Karpas-422 (cell line): ENCODE measurements at regions not wholly inside any gene's neighbourhood (a gene's known extent, or its start where the extent isn't known, plus 50 kb on each side); places are given as distances from the start of the nearest gene placed in this dataset.

Experiments used
- DNase-seq: peaks from one replicate; pipeline ENCODE4 v3.0.0-alpha.2; 2015
- H2AFZ ChIP-seq: fragments of 200-600 bp; sonication (generic); 2 replicates; pipeline ENCODE4 v1.6.1; 2014; ENCODE audit warnings: antibody characterized with exemption, low read length, mixed read lengths
- H3K27ac ChIP-seq: fragments of 200-600 bp; sonication (generic); 2 replicates; pipeline ENCODE4 v1.5.1; 2014; ENCODE audit warnings: mild to moderate bottlenecking, low read length, moderate library complexity
- H3K27me3 ChIP-seq: fragments of 200-600 bp; sonication (generic); 2 replicates; pipeline ENCODE4 v1.6.1; 2014; ENCODE audit warnings: low read length, mixed read lengths
- H3K36me3 ChIP-seq: fragments of 200-600 bp; sonication (generic); 2 replicates; pipeline ENCODE4 v1.6.1; 2014; ENCODE audit warnings: low read length, mixed read lengths; ENCODE audit not compliant: insufficient read depth
- H3K4me1 ChIP-seq: fragments of 200-600 bp; sonication (generic); 2 replicates; pipeline ENCODE4 v1.6.1; 2014; ENCODE audit warnings: mild to moderate bottlenecking, low read length, mixed read lengths
- H3K4me2 ChIP-seq: fragments of 200-600 bp; sonication (generic); 2 replicates; pipeline ENCODE4 v1.6.1; 2014; ENCODE audit warnings: low read length, low read depth, mild to moderate bottlenecking; ENCODE audit not compliant: poor library complexity, severe bottlenecking
- H3K4me3 ChIP-seq: fragments of 200-600 bp; sonication (generic); 2 replicates; pipeline ENCODE4 v1.5.1; 2014; ENCODE audit warnings: mild to moderate bottlenecking, antibody characterized with exemption, low read length, mixed read lengths
- H3K79me2 ChIP-seq: fragments of 200-600 bp; sonication (generic); 2 replicates; pipeline ENCODE4 v1.6.1; 2014; ENCODE audit warnings: mild to moderate bottlenecking, low read length, mixed read lengths
- H3K9ac ChIP-seq: fragments of 200-600 bp; sonication (generic); 2 replicates; pipeline ENCODE4 v1.6.0; 2014; ENCODE audit warnings: low read length
- H3K9me2 ChIP-seq: fragments of 200-600 bp; sonication (generic), shearing (Covaris generic); replicated peaks from 2 replicates; pipeline ENCODE4 v1.6.0; 2014; ENCODE audit warnings: mild to moderate bottlenecking, low read length, moderate library complexity; ENCODE audit not compliant: insufficient read depth
- H3K9me3 ChIP-seq: fragments of 300-700, 200-600 bp; sonication (generic); 2 replicates; pipeline ENCODE4 v1.6.1; 2014; ENCODE audit warnings: low read length, mixed read lengths
- H4K20me1 ChIP-seq: fragments of 200-600 bp; sonication (generic); 2 replicates; pipeline ENCODE4 v1.6.1; 2014; ENCODE audit warnings: mild to moderate bottlenecking, antibody characterized with exemption, low read length, low read depth; ENCODE audit not compliant: insufficient read depth

- DNase-seq, result no peak
- Histone ChIP-seq H3K4me2 (no peak overlapping the region), H3K36me3 (no peaks in the 10 kb centered on the region), H3K9ac (no peak overlapping the region), H3K79me2 (no peaks in the 10 kb centered on the region), H3K9me2 (no peaks in the 10 kb centered on the region), H3K27me3 (no peaks in the 10 kb centered on the region), H3K4me1 (no peaks in the 10 kb centered on the region), H4K20me1 (no peaks in the 10 kb centered on the region), H3K4me3 (no peak overlapping the region), H3K9me3 (no peaks in the 10 kb centered on the region), H3K27ac (no peak overlapping the region), H2AFZ (no peak overlapping the region)
These were observed 290.4 kb upstream of the POU3F1 start for GRCh38 chr1:38336961-38337360.

- Histone ChIP-seq H3K4me1 (no peaks in the 10 kb centered on the region), H3K36me3 (no peaks in the 10 kb centered on the region), H3K27me3 (no peaks in the 10 kb centered on the region), H3K4me2 (no peak overlapping the region), H3K9ac (no peak overlapping the region), H3K79me2 (no peaks in the 10 kb centered on the region), H3K9me2 (no peaks in the 10 kb centered on the region), H3K9me3 (no peaks in the 10 kb centered on the region), H4K20me1 (no peaks in the 10 kb centered on the region), H3K4me3 (no peak overlapping the region), H3K27ac (no peak overlapping the region), H2AFZ (no peak overlapping the region)
- DNase-seq, result no peak
These were observed 289.8 kb upstream of the POU3F1 start for GRCh38 chr1:38336301-38336923.

- Histone ChIP-seq H3K27ac (no peak overlapping the region), H4K20me1 (no peaks in the 10 kb centered on the region), H3K27me3 (no peaks in the 10 kb centered on the region), H3K9ac (no peak overlapping the region), H3K9me2 (no peaks in the 10 kb centered on the region), H2AFZ (no peak overlapping the region), H3K4me3 (no peak overlapping the region), H3K4me1 (no peaks in the 10 kb centered on the region), H3K9me3 (no peaks in the 10 kb centered on the region), H3K4me2 (no peak overlapping the region), H3K36me3 (no peaks in the 10 kb centered on the region), H3K79me2 (no peaks in the 10 kb centered on the region)
- no peak for DNase-seq
These were observed 288.5 kb upstream of the POU3F1 start for GRCh38 chr1:38334930-38335592.

- Histone ChIP-seq H3K9me2 (no peaks in the 10 kb centered on the region), H3K4me2 (no peak overlapping the region)
These were observed 286.2 kb upstream of the POU3F1 start for GRCh38 chr1:38332649-38333310.

GRCh38 chr1:38331496-38332210, 285.1 kb upstream of the POU3F1 start:
- Histone ChIP-seq H3K4me3 (no peak overlapping the region), H3K9ac (no peak overlapping the region), H3K4me2 (no peak overlapping the region), H3K79me2 (no peaks in the 10 kb centered on the region), H3K9me3 (no peaks in the 10 kb centered on the region), H2AFZ (no peak overlapping the region), H3K27me3 (no peaks in the 10 kb centered on the region), H3K4me1 (no peaks in the 10 kb centered on the region), H3K9me2 (no peaks in the 10 kb centered on the region), H3K27ac (no peak overlapping the region), H4K20me1 (no peaks in the 10 kb centered on the region), H3K36me3 (no peaks in the 10 kb centered on the region)
- DNase-seq, result no peak

More at GRCh38 chr1:38332649-38333310, 286.2 kb upstream of the POU3F1 start:
- no peaks in the 10 kb centered on the region for H3K27me3 ChIP-seq
- DNase-seq, result no peak
- no peaks in the 10 kb centered on the region for H3K4me1 ChIP-seq
- no peaks in the 10 kb centered on the region for H3K9me3 ChIP-seq
- no peak overlapping the region for H3K4me3 ChIP-seq
- no peaks in the 10 kb centered on the region for H4K20me1 ChIP-seq
- no peaks in the 10 kb centered on the region for H3K79me2 ChIP-seq
- H3K27ac ChIP-seq, result no peak overlapping the region
- no peaks in the 10 kb centered on the region for H3K36me3 ChIP-seq
- no peak overlapping the region for H2AFZ ChIP-seq
- H3K9ac ChIP-seq, result no peak overlapping the region

GRCh38 chr1:38330799-38331198, 284.2 kb upstream of the POU3F1 start:
- H3K27ac ChIP-seq, result no peak overlapping the region
- no peaks in the 10 kb centered on the region for H3K4me1 ChIP-seq
- H3K9me2 ChIP-seq, result no peaks in the 10 kb centered on the region
- no peak overlapping the region for H3K4me2 ChIP-seq
- DNase-seq, result no peak
- H3K9ac ChIP-seq, result no peak overlapping the region
- no peaks in the 10 kb centered on the region for H3K27me3 ChIP-seq
- H3K36me3 ChIP-seq, result no peaks in the 10 kb centered on the region
- H3K79me2 ChIP-seq, result no peaks in the 10 kb centered on the region
- no peak overlapping the region for H2AFZ ChIP-seq
- H3K4me3 ChIP-seq, result no peak overlapping the region
- no peaks in the 10 kb centered on the region for H3K9me3 ChIP-seq
- H4K20me1 ChIP-seq, result no peaks in the 10 kb centered on the region

- no peak overlapping the region for H3K4me3 ChIP-seq
- no peaks in the 10 kb centered on the region for H3K4me1 ChIP-seq
- H3K36me3 ChIP-seq, result no peaks in the 10 kb centered on the region
- H3K27ac ChIP-seq, result no peak overlapping the region
- no peaks in the 10 kb centered on the region for H3K79me2 ChIP-seq
- H3K9me2 ChIP-seq, result no peaks in the 10 kb centered on the region
- no peak for DNase-seq
- no peaks in the 10 kb centered on the region for H4K20me1 ChIP-seq
- no peaks in the 10 kb centered on the region for H3K27me3 ChIP-seq
- H3K9ac ChIP-seq, result no peak overlapping the region
- no peaks in the 10 kb centered on the region for H3K9me3 ChIP-seq
- H2AFZ ChIP-seq, result no peak overlapping the region
- no peak overlapping the region for H3K4me2 ChIP-seq
These were observed 283.1 kb upstream of the POU3F1 start for GRCh38 chr1:38329644-38330043.
